ENCODE measurements at regions not wholly inside any gene's neighbourhood (a gene's known extent, or its start where the extent isn't known, plus 50 kb on each side); places are given as distances from the start of the nearest gene placed in this dataset.

DNA sequence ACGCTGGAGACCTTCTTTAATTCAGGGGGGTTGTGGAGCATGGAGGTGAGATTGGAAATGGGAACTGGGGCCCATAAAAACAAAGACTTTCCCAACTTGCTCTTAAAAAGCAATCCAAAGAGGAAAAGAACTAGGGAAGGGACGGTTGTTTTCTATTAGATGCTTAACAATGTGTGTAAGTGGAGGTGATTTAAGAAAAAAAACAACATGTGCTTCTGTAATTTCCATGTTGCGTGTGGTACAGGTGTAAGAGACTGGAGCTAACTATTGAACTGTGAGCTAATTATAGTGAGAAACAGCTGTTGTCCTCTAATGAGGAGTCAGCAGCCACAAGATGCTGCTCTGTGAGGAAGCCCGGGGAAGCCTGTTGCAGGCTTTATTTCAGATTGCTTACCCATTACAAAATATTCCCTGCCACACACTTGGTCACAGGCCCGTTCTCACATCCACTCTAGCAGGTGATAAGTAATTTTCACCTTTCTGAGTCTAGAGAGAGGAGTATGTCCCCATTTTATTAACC is 280.6 kb upstream of the PARD3B start:
- Histone ChIP-seq H3K23ac (ENCODE audit: insufficient read length, low read depth, low read length) (no peak overlapping the region), H3K23me2 (ENCODE audit: insufficient read length, low read depth, low read length, poor library complexity, severe bottlenecking) (no peaks in the 10 kb centered on the region), H3K4ac (ENCODE audit: low read depth, low read length) (no peak overlapping the region), H2BK120ac (ENCODE audit: low read depth, low read length, poor library complexity, severe bottlenecking) (no peak overlapping the region), H2AFZ (ENCODE audit: low read length) (no peak overlapping the region), H3K27me3 (ENCODE audit: insufficient read depth, low read length) (no peaks in the 10 kb centered on the region), H2BK5ac (ENCODE audit: insufficient read length, low read length) (no peak overlapping the region), H2AK5ac (ENCODE audit: insufficient read length, low read length) (no peak overlapping the region), H2BK12ac (ENCODE audit: insufficient read length, low read depth, low read length) (no peak overlapping the region), H3K9ac (ENCODE audit: extremely low read depth, insufficient read length, low read length) (no peak overlapping the region), H2BK20ac (ENCODE audit: low read depth, low read length, poor library complexity, severe bottlenecking) (no peak overlapping the region), H3K79me1 (ENCODE audit: insufficient read depth, low read depth, low read length, poor library complexity, severe bottlenecking) (no peaks in the 10 kb centered on the region), H4K91ac (ENCODE audit: insufficient read length, low read depth, low read length) (no peak overlapping the region), H3K27ac (ENCODE audit: insufficient read length, low read depth, low read length) (no peak overlapping the region), H3K9me3 (ENCODE audit: control insufficient read depth, low read depth, low read length) (peaks cover under 1% of the 10 kb centered on the region), H3K4me2 (ENCODE audit: insufficient read depth, insufficient read length, low read length) (no peak overlapping the region), H4K8ac (replicated peaks; ENCODE audit: insufficient read length, low read depth, low read length) (no peak overlapping the region), H3K56ac (ENCODE audit: insufficient read length, low read depth, low read length) (no peak overlapping the region), H3T11ph (ENCODE audit: low read length) (no peak overlapping the region), H4K5ac (ENCODE audit: insufficient read length, low read depth, low read length) (no peak overlapping the region), H4K20me1 (ENCODE audit: control insufficient read depth, insufficient read depth, insufficient read length) (no peaks in the 10 kb centered on the region), H3K4me1 (ENCODE audit: insufficient read depth, low read length) (peaks cover 6% of the 10 kb centered on the region; the same call in 1 of the 2 replicates), H3K79me2 (ENCODE audit: insufficient read depth, low read length) (no peaks in the 10 kb centered on the region), H2BK15ac (ENCODE audit: low read depth, low read length) (no peak overlapping the region), H3K18ac (ENCODE audit: insufficient read length, low read depth, low read length) (no peak overlapping the region), H3K14ac (ENCODE audit: insufficient read depth, low read length) (no peak overlapping the region)
- H3K9me3 Mint-ChIP-seq = peaks cover 0 to 5% of the 10 kb centered on the region in 2 experiments; a peak in 3 of 5 replicates
- WGBS (ENCODE audit: extremely low coverage, insufficient read length, low lambda C conversion rate) = no CpG with 5 or more reads among the region's 5 CpGs
- peaks cover 0 to 5% (median 5%) of the 10 kb centered on the region in 3 experiments; a peak in 4 of 7 replicates for H3K36me3 Mint-ChIP-seq (ENCODE audit: insufficient read depth in 1 of 3, low read depth in 3 of 3)
- H3K4me3 Mint-ChIP-seq = no peak overlapping the region
- TF ChIP-seq, protein P1, sequence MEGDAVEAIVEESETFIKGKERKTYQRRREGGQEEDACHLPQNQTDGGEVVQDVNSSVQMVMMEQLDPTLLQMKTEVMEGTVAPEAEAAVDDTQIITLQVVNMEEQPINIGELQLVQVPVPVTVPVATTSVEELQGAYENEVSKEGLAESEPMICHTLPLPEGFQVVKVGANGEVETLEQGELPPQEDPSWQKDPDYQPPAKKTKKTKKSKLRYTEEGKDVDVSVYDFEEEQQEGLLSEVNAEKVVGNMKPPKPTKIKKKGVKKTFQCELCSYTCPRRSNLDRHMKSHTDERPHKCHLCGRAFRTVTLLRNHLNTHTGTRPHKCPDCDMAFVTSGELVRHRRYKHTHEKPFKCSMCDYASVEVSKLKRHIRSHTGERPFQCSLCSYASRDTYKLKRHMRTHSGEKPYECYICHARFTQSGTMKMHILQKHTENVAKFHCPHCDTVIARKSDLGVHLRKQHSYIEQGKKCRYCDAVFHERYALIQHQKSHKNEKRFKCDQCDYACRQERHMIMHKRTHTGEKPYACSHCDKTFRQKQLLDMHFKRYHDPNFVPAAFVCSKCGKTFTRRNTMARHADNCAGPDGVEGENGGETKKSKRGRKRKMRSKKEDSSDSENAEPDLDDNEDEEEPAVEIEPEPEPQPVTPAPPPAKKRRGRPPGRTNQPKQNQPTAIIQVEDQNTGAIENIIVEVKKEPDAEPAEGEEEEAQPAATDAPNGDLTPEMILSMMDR (conservative IDR thresholded peaks at IDR 0.05) = no peak
- no peak for DNase-seq
- H3K27ac Mint-ChIP-seq = no peak overlapping the region
- H3K4me1 Mint-ChIP-seq = peaks cover 42 to 46% of the 10 kb centered on the region in 2 experiments
- peaks cover 4% of the 10 kb centered on the region; the same call in 1 of the 2 replicates for H3K27me3 Mint-ChIP-seq (ENCODE audit: low read depth)

All from H9 (cell line).